GM12865 (cell line): ENCODE measurements at regions not wholly inside any gene's neighbourhood (a gene's known extent, or its start where the extent isn't known, plus 50 kb on each side); places are given as distances from the start of the nearest gene placed in this dataset.

Source experiments
- DNase-seq: peaks from one replicate; pipeline ENCODE4 v3.0.0; 2010; ENCODE audit warnings: low read depth
- H3K4me3 ChIP-seq: 2 replicates; pipeline ENCODE4 v1.5.1; 2011; ENCODE audit warnings: mild to moderate bottlenecking, low read depth, low read length, control low read depth
- CTCF ChIP-seq: IDR thresholded peaks from 2 replicates; pipeline ENCODE4 v1.5.1; 2011; ENCODE audit warnings: low read length, control low read depth, low read depth, inconsistent platforms; ENCODE audit not compliant: insufficient read depth; ENCODE audit errors: missing control alignments

DNA sequence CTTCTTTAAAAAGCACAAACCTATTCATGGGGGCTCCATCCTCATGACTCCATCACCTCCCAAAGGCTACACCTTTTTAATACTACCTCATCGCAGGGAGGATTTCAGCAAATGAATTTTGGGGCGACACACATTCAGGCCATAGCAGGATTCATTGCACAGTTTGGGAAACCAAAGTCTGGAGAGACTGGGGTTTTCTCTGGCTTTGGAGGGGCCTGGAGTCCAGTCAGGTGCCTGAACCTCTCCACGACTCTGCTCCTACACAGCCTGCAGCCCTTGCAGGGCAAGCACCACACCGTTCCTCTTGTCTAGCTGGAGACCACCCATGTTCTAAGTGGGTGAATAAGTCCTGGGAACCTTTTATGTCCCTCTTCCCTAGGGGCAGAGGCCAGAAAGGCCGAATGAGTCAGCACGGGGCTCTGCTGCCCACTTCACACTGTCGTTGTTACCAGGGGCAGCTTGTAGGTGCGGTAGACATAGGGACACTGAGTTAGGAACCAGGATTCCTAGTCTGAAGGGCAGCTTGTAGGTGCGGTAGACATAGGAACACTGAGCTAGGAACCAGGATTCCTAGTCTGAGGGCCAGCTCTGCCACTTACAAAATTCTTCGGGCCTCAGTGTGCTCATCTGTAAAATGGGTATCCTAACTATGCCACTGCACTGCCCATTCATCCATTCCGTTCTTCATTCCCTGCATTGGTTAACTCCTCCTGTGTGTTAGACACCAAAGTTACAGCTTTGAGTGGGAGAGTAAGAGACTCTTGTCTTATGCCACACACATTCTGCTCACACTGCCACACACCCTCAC lies 251.7 kb upstream of the B3GAT1 start:
- no peak for TF ChIP-seq CTCF
- DNase-seq, result no peak
- no peak overlapping the region for H3K4me3 ChIP-seq

GRCh38 chr11:134662629-134663360 lies 250.8 kb upstream of the B3GAT1 start:
- TF ChIP-seq CTCF, result no peak
- no peak for DNase-seq

GRCh38 chr11:134661660-134662059 lies 249.6 kb upstream of the B3GAT1 start:
- no peak overlapping the region for H3K4me3 ChIP-seq
- DNase-seq, result no peak
- TF ChIP-seq CTCF, result no peak

More at GRCh38 chr11:134662629-134663360, 250.8 kb upstream of the B3GAT1 start:
- no peak overlapping the region for H3K4me3 ChIP-seq

- no peak overlapping the region for H3K4me3 ChIP-seq
- no peak for TF ChIP-seq CTCF
- no peak for DNase-seq
Measured at GRCh38 chr11:134660416-134660815, 248.4 kb upstream of the B3GAT1 start.

- no peak for TF ChIP-seq CTCF
- no peak overlapping the region for H3K4me3 ChIP-seq
- DNase-seq, result no peak
Measured at GRCh38 chr11:134659882-134660281, 247.8 kb upstream of the B3GAT1 start.

DNA sequence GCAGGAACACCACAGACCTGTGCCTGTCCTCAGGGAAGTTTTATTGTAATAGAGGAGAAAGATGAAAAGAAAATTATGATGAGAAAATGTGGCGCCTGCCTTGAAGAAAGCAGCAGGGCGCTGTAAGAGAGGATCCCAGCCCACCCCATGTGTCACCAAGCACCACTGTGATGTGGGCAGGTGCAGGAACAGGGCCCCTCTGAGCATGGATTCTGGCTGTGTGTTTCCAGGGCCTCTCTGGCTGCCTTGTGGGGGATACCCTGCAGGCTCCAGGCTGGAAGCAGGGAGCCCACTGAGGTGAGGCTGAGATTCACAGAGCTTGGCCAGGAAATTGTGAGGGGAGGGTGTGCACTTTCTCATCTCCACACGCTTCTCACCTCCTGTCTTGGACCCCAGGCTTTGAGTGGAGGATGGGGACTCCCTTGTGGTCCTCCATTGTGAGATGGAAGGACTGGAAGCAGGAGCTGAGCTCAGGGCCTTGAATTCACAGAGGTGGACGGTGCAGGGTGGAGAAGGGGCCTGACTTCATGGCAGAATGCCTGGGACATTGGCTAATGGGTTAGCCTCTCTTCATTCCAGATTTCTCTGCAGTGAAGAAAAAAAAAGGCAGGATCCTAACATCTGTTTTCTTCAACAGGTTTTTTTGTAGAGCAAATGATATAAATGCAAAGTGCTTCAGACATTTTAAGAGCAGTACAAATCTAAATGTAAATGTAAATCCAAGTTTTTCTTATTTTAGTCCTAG lies 246.6 kb upstream of the B3GAT1 start:
- no peak for TF ChIP-seq CTCF
- DNase-seq, result no peak
- no peak overlapping the region for H3K4me3 ChIP-seq
